Tibial nerve (tissue), 3 donors: ENCODE measurements at regions not wholly inside any gene's neighbourhood (a gene's known extent, or its start where the extent isn't known, plus 50 kb on each side); places are given as distances from the start of the nearest gene placed in this dataset.

Experiments
- POLR2A ChIP-seq, 2 donors: fragments of 450-650 bp; IDR thresholded peaks; one replicate each; pipeline ENCODE4 v1.6.1; 2017; ENCODE audit warnings: antibody characterized with exemption in 2 of 2, mild to moderate bottlenecking in 2 of 2, moderate library complexity in 2 of 2
- TF ChIP-seq, protein P1 (sequence below), 5 experiments: fragments of 200-600 bp in 3 of 5; fragments of 450-650 bp in 2 of 5; sonication (generic) in 3 of 5; IDR thresholded peaks; one replicate each; pipeline ENCODE4 v1.5.1; 2016 to 2019; ENCODE audit warnings: antibody characterized with exemption in 5 of 5, mild to moderate bottlenecking in 3 of 5, moderate library complexity in 2 of 5

GRCh38 chr2:55115761-55116597 lies 65.7 kb upstream of the RTN4 start:
- TF ChIP-seq, protein P1, sequence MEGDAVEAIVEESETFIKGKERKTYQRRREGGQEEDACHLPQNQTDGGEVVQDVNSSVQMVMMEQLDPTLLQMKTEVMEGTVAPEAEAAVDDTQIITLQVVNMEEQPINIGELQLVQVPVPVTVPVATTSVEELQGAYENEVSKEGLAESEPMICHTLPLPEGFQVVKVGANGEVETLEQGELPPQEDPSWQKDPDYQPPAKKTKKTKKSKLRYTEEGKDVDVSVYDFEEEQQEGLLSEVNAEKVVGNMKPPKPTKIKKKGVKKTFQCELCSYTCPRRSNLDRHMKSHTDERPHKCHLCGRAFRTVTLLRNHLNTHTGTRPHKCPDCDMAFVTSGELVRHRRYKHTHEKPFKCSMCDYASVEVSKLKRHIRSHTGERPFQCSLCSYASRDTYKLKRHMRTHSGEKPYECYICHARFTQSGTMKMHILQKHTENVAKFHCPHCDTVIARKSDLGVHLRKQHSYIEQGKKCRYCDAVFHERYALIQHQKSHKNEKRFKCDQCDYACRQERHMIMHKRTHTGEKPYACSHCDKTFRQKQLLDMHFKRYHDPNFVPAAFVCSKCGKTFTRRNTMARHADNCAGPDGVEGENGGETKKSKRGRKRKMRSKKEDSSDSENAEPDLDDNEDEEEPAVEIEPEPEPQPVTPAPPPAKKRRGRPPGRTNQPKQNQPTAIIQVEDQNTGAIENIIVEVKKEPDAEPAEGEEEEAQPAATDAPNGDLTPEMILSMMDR (IDR thresholded peaks at IDR 0.05): no peak
- TF ChIP-seq POLR2A (IDR thresholded peaks at IDR 0.05): no peak
